ENCODE measurements at regions not wholly inside any gene's neighbourhood (a gene's known extent, or its start where the extent isn't known, plus 50 kb on each side); places are given as distances from the start of the nearest gene placed in this dataset.

- DNase-seq (no peak), ATAC-seq (ENCODE audit: low FRiP score in 2 of 2) (peak in 1 of 2 donors; percentile 73)
- Histone ChIP-seq H3K27ac (no peak overlapping the region), H3K4me1 (no peaks in the 10 kb centered on the region), H3K4me3 (no peak overlapping the region), H3K27me3 (no peaks in the 10 kb centered on the region), H3K9me3 (peaks cover 0 to 16% (median 0%) of the 10 kb centered on the region in 4 donors), H3K36me3 (no peaks in the 10 kb centered on the region)
- WGBS, 2 donors: 69 to 77% methylated on average over 2 to 4 of the region's 5 CpGs
- TF ChIP-seq POLR2AphosphoS5 (IDR thresholded peaks at IDR 0.05): no peak
Measured at GRCh38 chr14:96648506-96649326, 146.5 kb downstream of the PAPOLA start.

GRCh38 chr14:96649327-96649601 is 147.1 kb downstream of the PAPOLA start:
- Histone ChIP-seq H3K36me3 (no peaks in the 10 kb centered on the region), H3K4me1 (no peaks in the 10 kb centered on the region), H3K4me3 (no peak overlapping the region), H3K27ac (no peak overlapping the region), H3K9me3 (peaks cover 0 to 16% (median 0%) of the 10 kb centered on the region in 4 donors), H3K27me3 (no peaks in the 10 kb centered on the region)
- DNase-seq (peak in 1 of 2 donors; percentile 73), ATAC-seq (ENCODE audit: low FRiP score in 2 of 2) (peak; percentile 14 to 34)
- 67 to 88% methylated on average over 1 to 2 of the region's 2 CpGs for WGBS, 2 donors
- TF ChIP-seq POLR2A (IDR thresholded peaks at IDR 0.05) (no peak), POLR2AphosphoS5 (IDR thresholded peaks at IDR 0.05) (no peak), EP300 (IDR thresholded peaks at IDR 0.05) (no peak), CTCF (IDR thresholded peaks at IDR 0.05) (no peak)

GRCh38 chr14:96653597-96653996 is 143.6 kb upstream of the VRK1 start:
- 95 to 96% methylated on average over 8 of the region's 8 CpGs for WGBS, 2 donors
- Histone ChIP-seq H3K4me3 (no peak overlapping the region), H3K27ac (no peak overlapping the region), H3K27me3 (no peaks in the 10 kb centered on the region), H3K4me1 (no peaks in the 10 kb centered on the region), H3K36me3 (no peaks in the 10 kb centered on the region), H3K9me3 (peaks cover 0 to 9% (median 3%) of the 10 kb centered on the region in 4 donors)
- DNase-seq (no peak), ATAC-seq (ENCODE audit: low FRiP score in 2 of 2) (no peak)
- TF ChIP-seq POLR2AphosphoS5 (IDR thresholded peaks at IDR 0.05) (no peak), CTCF (IDR thresholded peaks at IDR 0.05) (no peak), EP300 (IDR thresholded peaks at IDR 0.05) (no peak), POLR2A (IDR thresholded peaks at IDR 0.05) (no peak)

GRCh38 chr14:96658611-96659010 is 138.6 kb upstream of the VRK1 start:
- WGBS, 2 donors: 76 to 80% methylated on average over 4 of the region's 4 CpGs
- Histone ChIP-seq H3K27ac (no peak overlapping the region), H3K4me1 (no peaks in the 10 kb centered on the region), H3K27me3 (no peaks in the 10 kb centered on the region), H3K36me3 (no peaks in the 10 kb centered on the region), H3K9me3 (peaks cover 0 to 7% (median 3%) of the 10 kb centered on the region in 4 donors), H3K4me3 (no peak overlapping the region)
- ATAC-seq (ENCODE audit: low FRiP score in 2 of 2) (no peak), DNase-seq (no peak)
- TF ChIP-seq EP300 (IDR thresholded peaks at IDR 0.05) (no peak), POLR2AphosphoS5 (IDR thresholded peaks at IDR 0.05) (no peak), POLR2A (IDR thresholded peaks at IDR 0.05) (no peak), CTCF (IDR thresholded peaks at IDR 0.05) (no peak)

- no peak for DNase-seq
Measured at GRCh38 chr14:96660123-96660522, 137.1 kb upstream of the VRK1 start.

More at GRCh38 chr14:96660123-96660522, 137.1 kb upstream of the VRK1 start:
- Histone ChIP-seq H3K4me3 (no peak overlapping the region), H3K9me3 (peaks cover 0 to 7% (median 3%) of the 10 kb centered on the region in 4 donors), H3K4me1 (no peaks in the 10 kb centered on the region), H3K36me3 (no peaks in the 10 kb centered on the region), H3K27me3 (no peaks in the 10 kb centered on the region), H3K27ac (no peak overlapping the region)
- TF ChIP-seq POLR2A (IDR thresholded peaks at IDR 0.05): no peak
- no peak for TF ChIP-seq POLR2AphosphoS5 (IDR thresholded peaks at IDR 0.05)
- no peak for TF ChIP-seq CTCF (IDR thresholded peaks at IDR 0.05)
- TF ChIP-seq EP300 (IDR thresholded peaks at IDR 0.05): no peak
- no peak for ATAC-seq (ENCODE audit: low FRiP score in 2 of 2)
- 19 to 31% methylated on average over 1 of the region's 1 CpG for WGBS, 2 donors

All from upper lobe of left lung (tissue), 6 donors.